ENCODE measurements at regions not wholly inside any gene's neighbourhood (a gene's known extent, or its start where the extent isn't known, plus 50 kb on each side); places are given as distances from the start of the nearest gene placed in this dataset.

DNA sequence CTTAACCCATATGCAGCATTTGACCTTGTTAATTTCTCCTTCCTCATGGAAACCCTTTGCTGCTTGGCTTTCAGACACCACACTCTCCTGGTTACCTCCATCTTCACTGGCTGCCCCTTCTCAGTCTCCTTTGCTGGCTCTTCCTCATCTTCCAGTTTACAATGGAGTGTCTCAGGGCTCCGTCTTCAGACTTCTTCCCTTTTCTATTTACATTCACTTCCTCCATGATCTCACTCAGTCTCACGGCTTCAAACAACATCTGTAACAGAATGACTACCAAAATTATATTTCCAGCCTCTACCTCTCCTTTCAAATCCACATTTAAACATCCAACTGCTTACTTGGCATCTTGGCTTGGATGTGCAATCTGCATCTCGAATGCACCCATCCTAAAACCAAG, 140.4 kb downstream of the DKK1 start:
- TF ChIP-seq, protein P1, sequence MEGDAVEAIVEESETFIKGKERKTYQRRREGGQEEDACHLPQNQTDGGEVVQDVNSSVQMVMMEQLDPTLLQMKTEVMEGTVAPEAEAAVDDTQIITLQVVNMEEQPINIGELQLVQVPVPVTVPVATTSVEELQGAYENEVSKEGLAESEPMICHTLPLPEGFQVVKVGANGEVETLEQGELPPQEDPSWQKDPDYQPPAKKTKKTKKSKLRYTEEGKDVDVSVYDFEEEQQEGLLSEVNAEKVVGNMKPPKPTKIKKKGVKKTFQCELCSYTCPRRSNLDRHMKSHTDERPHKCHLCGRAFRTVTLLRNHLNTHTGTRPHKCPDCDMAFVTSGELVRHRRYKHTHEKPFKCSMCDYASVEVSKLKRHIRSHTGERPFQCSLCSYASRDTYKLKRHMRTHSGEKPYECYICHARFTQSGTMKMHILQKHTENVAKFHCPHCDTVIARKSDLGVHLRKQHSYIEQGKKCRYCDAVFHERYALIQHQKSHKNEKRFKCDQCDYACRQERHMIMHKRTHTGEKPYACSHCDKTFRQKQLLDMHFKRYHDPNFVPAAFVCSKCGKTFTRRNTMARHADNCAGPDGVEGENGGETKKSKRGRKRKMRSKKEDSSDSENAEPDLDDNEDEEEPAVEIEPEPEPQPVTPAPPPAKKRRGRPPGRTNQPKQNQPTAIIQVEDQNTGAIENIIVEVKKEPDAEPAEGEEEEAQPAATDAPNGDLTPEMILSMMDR (IDR thresholded peaks at IDR 0.05): no peak

DNA sequence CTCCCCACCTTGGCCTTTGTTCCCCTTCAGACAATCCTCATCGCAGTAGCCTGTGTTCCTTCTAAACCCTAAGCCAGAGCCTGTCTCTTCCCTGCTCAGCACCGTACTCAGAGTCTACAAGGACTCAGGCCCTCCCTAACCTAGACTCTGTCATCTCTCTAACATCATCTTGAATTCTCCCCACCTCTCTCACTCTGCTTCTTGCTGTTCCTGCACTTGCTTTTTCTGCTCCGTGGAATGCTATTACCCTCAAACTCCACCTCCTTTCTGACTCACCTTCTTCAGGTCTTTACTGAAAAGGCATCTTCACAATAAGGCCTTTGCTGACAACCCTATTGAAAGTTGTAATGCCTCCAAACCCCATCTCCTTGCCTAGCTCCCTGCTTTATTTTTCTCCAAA, 141.0 kb downstream of the DKK1 start:
- TF ChIP-seq, protein P1 (IDR thresholded peaks at IDR 0.05): no peak

DNA sequence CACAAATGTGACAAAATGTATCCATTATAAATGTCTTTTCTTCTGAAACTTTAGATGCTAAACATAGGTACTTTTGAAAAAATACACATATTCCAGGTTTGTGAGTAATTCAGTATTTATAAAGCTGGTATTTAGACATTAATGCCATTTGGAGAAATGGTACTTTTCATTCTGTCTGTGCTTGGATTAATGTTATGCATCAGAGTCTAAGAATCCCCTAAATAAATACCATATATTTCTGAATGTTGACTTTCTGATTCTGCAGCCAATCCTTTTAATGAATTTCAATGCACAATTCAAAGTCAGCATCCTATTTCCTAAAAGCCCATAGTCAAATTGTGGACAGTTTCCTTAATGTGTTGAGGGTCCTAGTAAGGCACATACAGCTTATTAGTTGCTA, 145.0 kb downstream of the DKK1 start:
- TF ChIP-seq, protein P1 (IDR thresholded peaks at IDR 0.05): no peak

DNA sequence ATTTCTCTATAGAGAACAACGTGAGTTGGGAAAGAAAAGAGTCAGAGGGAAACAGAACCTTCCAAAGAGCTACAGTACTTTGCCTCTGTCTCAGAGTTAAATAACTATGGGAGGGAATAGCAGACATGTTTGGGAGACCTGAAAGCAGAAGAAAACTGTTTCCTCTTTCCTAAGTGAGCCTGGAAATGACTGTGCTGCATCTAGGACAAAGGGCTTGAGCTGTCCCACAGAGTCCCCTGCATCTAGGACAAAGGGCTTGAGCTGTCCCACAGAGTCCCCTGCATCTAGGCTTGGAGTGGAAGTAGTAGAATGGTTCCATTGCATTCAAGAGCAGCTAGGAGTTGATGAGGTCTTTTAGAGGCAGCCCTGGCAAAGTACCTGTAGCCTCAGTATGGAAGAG, 149.7 kb downstream of the DKK1 start:
- TF ChIP-seq, protein P1 (IDR thresholded peaks at IDR 0.05): no peak

DNA sequence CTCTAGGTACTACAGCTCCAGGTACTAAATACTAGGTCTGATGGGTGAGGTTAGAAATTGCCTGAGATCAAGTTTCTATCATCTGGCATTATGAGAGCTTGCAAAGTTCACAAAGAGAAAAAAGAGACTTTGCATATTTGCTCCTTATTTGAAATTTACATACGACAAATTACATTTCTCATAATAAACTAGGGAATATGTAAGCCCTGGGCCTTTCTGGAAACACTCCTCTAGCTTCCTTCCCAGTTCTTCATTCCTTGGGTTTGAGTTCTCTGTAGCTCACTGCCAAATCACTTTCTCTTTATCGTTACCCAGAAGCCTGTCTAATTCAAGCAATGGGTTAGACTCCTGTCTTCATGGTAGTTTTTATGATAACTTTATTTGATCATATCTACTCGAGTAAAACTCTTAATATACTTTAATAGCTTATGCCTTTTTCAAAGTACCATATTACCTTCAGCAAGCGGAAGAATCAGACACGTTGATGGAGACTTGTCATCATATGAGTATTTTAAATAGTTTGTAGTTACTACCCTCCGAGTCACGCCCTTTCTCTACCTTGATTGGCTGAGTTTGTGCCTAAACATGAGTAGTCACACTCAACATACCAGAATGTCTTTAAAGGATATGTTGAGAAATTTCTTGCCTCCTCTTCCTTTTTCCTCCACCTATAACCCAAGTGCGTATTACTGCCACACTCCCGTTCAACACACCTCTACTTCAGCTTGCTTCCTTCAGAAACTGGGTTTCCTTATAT, 150.5 kb downstream of the DKK1 start:
- TF ChIP-seq, protein P1 (IDR thresholded peaks at IDR 0.05): no peak

DNA sequence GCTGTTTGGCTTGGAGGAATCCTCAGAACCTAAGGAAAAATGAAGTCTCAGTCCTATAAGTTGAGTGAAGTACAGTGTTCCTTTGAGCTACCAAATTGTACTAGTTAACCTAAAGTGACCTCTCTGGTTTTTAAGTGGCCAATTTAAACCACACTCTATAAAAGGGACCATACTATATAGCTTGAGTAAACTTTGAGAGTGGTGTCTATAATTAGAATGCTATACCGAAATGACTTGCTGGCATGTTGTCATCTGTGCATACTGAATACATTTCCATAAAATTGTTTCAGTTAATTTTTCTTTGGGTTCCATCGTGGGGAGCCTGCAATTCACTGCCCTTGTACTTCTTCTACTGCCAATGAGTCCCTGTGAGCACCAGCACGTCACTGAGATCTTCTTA, 151.1 kb downstream of the DKK1 start:
- TF ChIP-seq, protein P1 (IDR thresholded peaks at IDR 0.05): no peak

DNA sequence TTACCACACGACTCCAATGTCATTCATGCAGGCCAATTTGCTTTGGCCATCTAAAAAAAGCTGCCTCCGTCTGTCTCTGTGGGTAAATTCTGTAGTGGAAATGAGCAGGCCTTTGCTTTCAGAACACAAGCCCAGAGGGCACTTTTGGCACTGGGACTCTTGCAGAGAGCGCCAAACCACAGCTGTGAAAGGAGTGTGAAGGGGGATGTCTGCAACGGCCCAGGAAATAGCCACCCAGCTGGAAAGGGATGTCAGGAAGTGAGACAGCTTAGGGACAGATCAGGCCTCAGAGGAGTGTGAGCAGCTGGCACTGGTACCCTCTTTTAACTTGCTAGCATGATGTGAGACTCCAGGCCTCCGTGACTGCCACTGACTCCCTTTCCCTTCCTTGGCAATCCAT, 152.4 kb downstream of the DKK1 start:
- TF ChIP-seq, protein P1 (IDR thresholded peaks at IDR 0.05): no peak
